Right ventricle myocardium inferior (tissue), 1 donor: ENCODE measurements at regions not wholly inside any gene's neighbourhood (a gene's known extent, or its start where the extent isn't known, plus 50 kb on each side); places are given as distances from the start of the nearest gene placed in this dataset.
"Not testable (repeated sequence)": the region's sequence is repeated elsewhere in the genome, so short reads cannot be mapped to it uniquely, and the experiment has no call there.

Experiments
- ATAC-seq: fragments of 200-7000 bp; cut with Tn5 transposase; one replicate; pipeline ENCODE4 v1.9.1; 2020; ENCODE audit warnings: mild to moderate bottlenecking, moderate library complexity
- DNase-seq: peaks from one replicate; pipeline ENCODE4 v3.0.0; 2021; ENCODE audit errors: missing footprints
- intact Hi-C: fragments of 100-400 bp; cut with DNase I; formaldehyde crosslinking; loops from one replicate; pipeline ENCODE4 v1.11.0; 2022
- donor health status: DM: no; HTN: yes; CAD: no; lungs with severe emphysema.

GRCh38 chr16:21526923-21527807, 72.2 kb upstream of the METTL9 start:
- intact Hi-C loops, result loop anchor here (10.0 kb wide), 1 partner anchor 222 kb away; no protein-coding TSS in a partner anchor
- ATAC-seq, result no peak
- peak; percentile 65 for DNase-seq

GRCh38 chr16:21529060-21529658, 70.2 kb upstream of the METTL9 start:
- not testable (repeated sequence) for ATAC-seq
- intact Hi-C loops, result loop anchor here (10.0 kb wide), 1 partner anchor 224 kb away; no protein-coding TSS in a partner anchor
- DNase-seq, result peak; percentile 39

GRCh38 chr16:21530729-21531383, 68.5 kb upstream of the METTL9 start:
- DNase-seq, ATAC-seq, intact Hi-C loops: not testable (repeated sequence)

GRCh38 chr16:21532996-21533395, 66.4 kb upstream of the METTL9 start:
- ATAC-seq, intact Hi-C loops: not testable (repeated sequence)
- DNase-seq, result peak; percentile 69

- DNase-seq, ATAC-seq, intact Hi-C loops: not testable (repeated sequence)
These were observed 65.9 kb upstream of the METTL9 start for GRCh38 chr16:21533474-21533873.

GRCh38 chr16:21534561-21534960, 64.8 kb upstream of the METTL9 start:
- intact Hi-C loops, ATAC-seq: not testable (repeated sequence)
- DNase-seq, result peak; percentile 74

- intact Hi-C loops, ATAC-seq, DNase-seq: not testable (repeated sequence)
These were observed 64.2 kb upstream of the METTL9 start for GRCh38 chr16:21535201-21535600.

- DNase-seq, ATAC-seq, intact Hi-C loops: not testable (repeated sequence)
These were observed 62.6 kb upstream of the METTL9 start for GRCh38 chr16:21536740-21537139.

- ATAC-seq, intact Hi-C loops: not testable (repeated sequence)
- peak; percentile 46 for DNase-seq
These were observed 61.8 kb upstream of the METTL9 start for GRCh38 chr16:21537598-21537997.

- ATAC-seq (peak; percentile 55), DNase-seq (peak; percentile 53)
- intact Hi-C loops, result not testable (repeated sequence)
These were observed 60.2 kb upstream of the METTL9 start for GRCh38 chr16:21539107-21539618.

GRCh38 chr16:21540770-21541433, 58.5 kb upstream of the METTL9 start:
- intact Hi-C loops, result not testable (repeated sequence)
- DNase-seq, result peak; percentile 47

GRCh38 chr16:21541611-21542051, 57.7 kb upstream of the METTL9 start:
- ATAC-seq, intact Hi-C loops: not testable (repeated sequence)
- peak; percentile 66 for DNase-seq

More at GRCh38 chr16:21540770-21541433, 58.5 kb upstream of the METTL9 start:
- ATAC-seq, result peak; percentile 11

GRCh38 chr16:21542075-21542474, 57.3 kb upstream of the METTL9 start:
- intact Hi-C loops, DNase-seq, ATAC-seq: not testable (repeated sequence)

- intact Hi-C loops, ATAC-seq: not testable (repeated sequence)
- DNase-seq, result peak; percentile 23
These were observed 56.8 kb upstream of the METTL9 start for GRCh38 chr16:21542491-21543124.

GRCh38 chr16:21543151-21543836, 56.1 kb upstream of the METTL9 start:
- ATAC-seq, result peak; percentile 4

GRCh38 chr16:21545664-21546326, 53.6 kb upstream of the METTL9 start:
- DNase-seq, intact Hi-C loops, ATAC-seq: not testable (repeated sequence)

More at GRCh38 chr16:21543151-21543836, 56.1 kb upstream of the METTL9 start:
- peak; percentile 59 for DNase-seq
- intact Hi-C loops, result not testable (repeated sequence)

- ATAC-seq, intact Hi-C loops, DNase-seq: not testable (repeated sequence)
These were observed 50.0 kb upstream of the METTL9 start for GRCh38 chr16:21549396-21549795.
